Neural progenitor cell (in vitro differentiated cells): ENCODE measurements at regions not wholly inside any gene's neighbourhood (a gene's known extent, or its start where the extent isn't known, plus 50 kb on each side); places are given as distances from the start of the nearest gene placed in this dataset.
A peak's percentile ranks its signal among the peaks of the same experiment; 100 is the strongest.

ENCODE experiments used
- DNase-seq: peaks from one replicate; pipeline ENCODE4 v3.0.0-alpha.2; 2016; ENCODE audit warnings: low spot score
- H2AFZ ChIP-seq: fragments of 200-600 bp; sonication (generic); replicated peaks from 2 replicates; pipeline ENCODE4 v1.6.1; 2016; ENCODE audit warnings: antibody characterized with exemption
- H3F3A ChIP-seq: fragments of 200-600 bp; sonication (generic); 2 replicates; pipeline ENCODE4 v1.6.1; 2016; ENCODE audit warnings: antibody characterized with exemption, low read depth
- H3K27ac ChIP-seq: fragments of 200-600 bp; sonication (generic); 2 replicates; pipeline ENCODE4 v1.5.1; 2016; ENCODE audit warnings: mild to moderate bottlenecking
- H3K27me3 ChIP-seq: fragments of 200-600 bp; sonication (generic); 2 replicates; pipeline ENCODE4 v1.6.1; 2016; ENCODE audit warnings: mild to moderate bottlenecking, moderate library complexity
- H3K36me3 ChIP-seq: fragments of 200-600 bp; sonication (generic); 2 replicates; pipeline ENCODE4 v1.5.1; 2016
- H3K4me1 ChIP-seq: fragments of 200-600 bp; sonication (generic); 2 replicates; pipeline ENCODE4 v1.6.1; 2016; ENCODE audit warnings: mixed run types
- H3K4me2 ChIP-seq: fragments of 200-600 bp; sonication (generic); 2 replicates; pipeline ENCODE4 v1.6.1; 2016
- H3K4me3 ChIP-seq: fragments of 200-600 bp; sonication (generic); 2 replicates; pipeline ENCODE4 v1.5.1; 2016
- H3K79me2 ChIP-seq: fragments of 200-600 bp; sonication (generic); 2 replicates; pipeline ENCODE4 v1.6.1; 2016; ENCODE audit warnings: low read depth
- H3K9ac ChIP-seq: fragments of 200-600 bp; sonication (generic); 2 replicates; pipeline ENCODE4 v1.6.1; 2016
- H3K9me3 ChIP-seq: fragments of 200-600 bp; sonication (generic); 2 replicates; pipeline ENCODE4 v1.5.1; 2016; ENCODE audit warnings: low read depth
- H4K20me1 ChIP-seq: fragments of 200-600 bp; sonication (generic); 2 replicates; pipeline ENCODE4 v1.6.1; 2016; ENCODE audit warnings: low read depth
- H3K27ac Mint-ChIP-seq: 3 replicates; pipeline ENCODE4 v1.8.0; 2021; ENCODE audit warnings: mixed read lengths
- H3K27me3 Mint-ChIP-seq: 2 replicates; pipeline ENCODE4 v1.8.0; 2022; ENCODE audit warnings: low read depth, mild to moderate bottlenecking, inconsistent platforms, moderate library complexity, mixed read lengths; ENCODE audit not compliant: insufficient read depth
- H3K36me3 Mint-ChIP-seq: 3 replicates; pipeline ENCODE4 v1.8.0; 2021; ENCODE audit warnings: mixed read lengths
- H3K4me1 Mint-ChIP-seq: 3 replicates; pipeline ENCODE4 v1.8.0; 2021; ENCODE audit warnings: mixed read lengths
- H3K4me3 Mint-ChIP-seq: 3 replicates; pipeline ENCODE4 v1.8.0; 2021; ENCODE audit warnings: mild to moderate bottlenecking, moderate library complexity, mixed read lengths
- H3K9me3 Mint-ChIP-seq: 3 replicates; pipeline ENCODE4 v1.8.0; 2020; ENCODE audit warnings: mixed read lengths
- CTCF ChIP-seq: fragments of 200-600 bp; sonication (generic); IDR thresholded peaks from 2 replicates; pipeline ENCODE4 v1.5.1; 2017; ENCODE audit warnings: antibody characterized with exemption, mild to moderate bottlenecking
- EZH2 ChIP-seq: fragments of 200-600 bp; sonication (generic); IDR thresholded peaks from 2 replicates; pipeline ENCODE4 v1.6.1; 2017; ENCODE audit warnings: antibody characterized with exemption, mild to moderate bottlenecking, moderate library complexity
- EZH2phosphoT487 ChIP-seq: fragments of 200-600 bp; sonication (generic); IDR thresholded peaks from 2 replicates; pipeline ENCODE4 v1.6.1; 2017; ENCODE audit warnings: antibody characterized with exemption

GRCh38 chr3:188041193-188041592 is 112.8 kb upstream of the LPP start:
- no peaks in the 10 kb centered on the region for H4K20me1 ChIP-seq
- H3K4me2 ChIP-seq = no peak overlapping the region
- H3K79me2 ChIP-seq = no peaks in the 10 kb centered on the region
- Mint-ChIP-seq H3K4me1 (peaks cover 23% of the 10 kb centered on the region), H3K27ac (no peak overlapping the region), H3K9me3 (no peaks in the 10 kb centered on the region), H3K4me3 (no peak overlapping the region), H3K36me3 (no peaks in the 10 kb centered on the region), H3K27me3 (peaks cover 6% of the 10 kb centered on the region)
- H3K4me3 ChIP-seq = no peak overlapping the region
- no peak overlapping the region for H2AFZ ChIP-seq
- H3K27me3 ChIP-seq = no peaks in the 10 kb centered on the region
- no peaks in the 10 kb centered on the region for H3K36me3 ChIP-seq
- peaks cover 9% of the 10 kb centered on the region for H3K4me1 ChIP-seq
- no peak overlapping the region for H3K9ac ChIP-seq
- no peak for TF ChIP-seq EZH2
- no peak for TF ChIP-seq EZH2phosphoT487
- TF ChIP-seq CTCF = no peak
- DNase-seq = no peak
- no peaks in the 10 kb centered on the region for H3K9me3 ChIP-seq
- no peaks in the 10 kb centered on the region for H3F3A ChIP-seq
- no peak overlapping the region for H3K27ac ChIP-seq

GRCh38 chr3:188041895-188042294 is 112.1 kb upstream of the LPP start:
- Histone ChIP-seq H3K4me3 (no peak overlapping the region), H3K9me3 (no peaks in the 10 kb centered on the region), H3K4me1 (peaks cover 6% of the 10 kb centered on the region), H3F3A (no peaks in the 10 kb centered on the region), H3K36me3 (no peaks in the 10 kb centered on the region), H3K4me2 (no peak overlapping the region), H4K20me1 (no peaks in the 10 kb centered on the region), H3K9ac (no peak overlapping the region), H3K79me2 (no peaks in the 10 kb centered on the region), H3K27ac (no peak overlapping the region), H3K27me3 (no peaks in the 10 kb centered on the region), H2AFZ (no peak overlapping the region)
- no peaks in the 10 kb centered on the region for H3K9me3 Mint-ChIP-seq
- H3K27ac Mint-ChIP-seq = peak overlapping the region; percentile 61
- no peaks in the 10 kb centered on the region for H3K36me3 Mint-ChIP-seq
- TF ChIP-seq EZH2 (no peak), CTCF (no peak), EZH2phosphoT487 (no peak)
- peaks cover 17% of the 10 kb centered on the region for H3K4me1 Mint-ChIP-seq
- H3K27me3 Mint-ChIP-seq = peaks cover 6% of the 10 kb centered on the region
- no peak overlapping the region for H3K4me3 Mint-ChIP-seq
- DNase-seq = no peak

GRCh38 chr3:188042466-188042865 is 111.5 kb upstream of the LPP start:
- H3K27me3 Mint-ChIP-seq = peaks cover 6% of the 10 kb centered on the region
- no peak overlapping the region for H3K4me3 ChIP-seq
- H3K27ac Mint-ChIP-seq = no peak overlapping the region

More at GRCh38 chr3:188042466-188042865, 111.5 kb upstream of the LPP start:
- H3K36me3 ChIP-seq = no peaks in the 10 kb centered on the region
- H3K27me3 ChIP-seq = no peaks in the 10 kb centered on the region
- no peaks in the 10 kb centered on the region for H3K79me2 ChIP-seq
- no peaks in the 10 kb centered on the region for H3K9me3 ChIP-seq
- H3K9ac ChIP-seq = no peak overlapping the region
- H3K27ac ChIP-seq = no peak overlapping the region
- Mint-ChIP-seq H3K4me1 (peaks cover 12% of the 10 kb centered on the region), H3K4me3 (no peak overlapping the region), H3K9me3 (no peaks in the 10 kb centered on the region), H3K36me3 (no peaks in the 10 kb centered on the region)
- H3K4me2 ChIP-seq = no peak overlapping the region
- no peaks in the 10 kb centered on the region for H4K20me1 ChIP-seq
- DNase-seq = no peak
- H3F3A ChIP-seq = no peaks in the 10 kb centered on the region
- no peak for TF ChIP-seq EZH2
- no peak for TF ChIP-seq CTCF
- no peak for TF ChIP-seq EZH2phosphoT487
- peaks cover 5% of the 10 kb centered on the region for H3K4me1 ChIP-seq
- H2AFZ ChIP-seq = no peak overlapping the region
